ENCODE measurements at regions not wholly inside any gene's neighbourhood (a gene's known extent, or its start where the extent isn't known, plus 50 kb on each side); places are given as distances from the start of the nearest gene placed in this dataset.

DNA sequence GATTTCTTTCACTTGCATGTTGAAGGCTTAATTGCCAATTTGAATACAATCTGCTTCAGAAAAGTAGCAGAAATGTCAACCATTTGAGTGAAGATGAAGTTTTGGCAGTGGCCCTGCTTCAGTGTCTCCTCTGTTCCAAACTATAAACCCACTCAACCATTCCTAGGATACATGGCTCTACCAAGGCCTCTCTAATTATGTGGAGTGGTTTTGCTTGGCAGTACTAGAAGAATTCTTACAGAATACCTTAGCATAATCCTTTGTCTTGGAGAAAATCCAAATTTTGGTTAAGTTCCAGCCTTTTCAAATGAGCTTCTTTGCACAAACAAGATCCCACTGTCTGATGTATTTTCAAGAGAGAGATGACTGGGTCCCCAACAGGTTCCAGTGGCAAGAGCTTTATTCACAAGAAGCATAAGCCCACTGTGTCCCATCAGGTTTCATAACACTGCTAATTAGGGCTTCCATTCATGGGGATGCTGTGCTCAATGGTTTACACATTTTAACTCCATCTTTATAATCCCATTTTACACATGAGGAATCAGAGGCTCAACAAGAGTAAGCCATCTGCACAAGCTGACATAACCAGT is 234.5 kb downstream of the IPO8 start:
- no peak for TF ChIP-seq EZH2phosphoT487 (IDR thresholded peaks at IDR 0.05; ENCODE audit: low read depth)
- TF ChIP-seq, protein P1, sequence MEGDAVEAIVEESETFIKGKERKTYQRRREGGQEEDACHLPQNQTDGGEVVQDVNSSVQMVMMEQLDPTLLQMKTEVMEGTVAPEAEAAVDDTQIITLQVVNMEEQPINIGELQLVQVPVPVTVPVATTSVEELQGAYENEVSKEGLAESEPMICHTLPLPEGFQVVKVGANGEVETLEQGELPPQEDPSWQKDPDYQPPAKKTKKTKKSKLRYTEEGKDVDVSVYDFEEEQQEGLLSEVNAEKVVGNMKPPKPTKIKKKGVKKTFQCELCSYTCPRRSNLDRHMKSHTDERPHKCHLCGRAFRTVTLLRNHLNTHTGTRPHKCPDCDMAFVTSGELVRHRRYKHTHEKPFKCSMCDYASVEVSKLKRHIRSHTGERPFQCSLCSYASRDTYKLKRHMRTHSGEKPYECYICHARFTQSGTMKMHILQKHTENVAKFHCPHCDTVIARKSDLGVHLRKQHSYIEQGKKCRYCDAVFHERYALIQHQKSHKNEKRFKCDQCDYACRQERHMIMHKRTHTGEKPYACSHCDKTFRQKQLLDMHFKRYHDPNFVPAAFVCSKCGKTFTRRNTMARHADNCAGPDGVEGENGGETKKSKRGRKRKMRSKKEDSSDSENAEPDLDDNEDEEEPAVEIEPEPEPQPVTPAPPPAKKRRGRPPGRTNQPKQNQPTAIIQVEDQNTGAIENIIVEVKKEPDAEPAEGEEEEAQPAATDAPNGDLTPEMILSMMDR (IDR thresholded peaks at IDR 0.05; ENCODE audit: low read depth, low read length), result no peak

Data from OCI-LY3 (cell line).